SU-DHL-6 (cell line): ENCODE measurements at regions not wholly inside any gene's neighbourhood (a gene's known extent, or its start where the extent isn't known, plus 50 kb on each side); places are given as distances from the start of the nearest gene placed in this dataset.
"Not testable (repeated sequence)": the region's sequence is repeated elsewhere in the genome, so short reads cannot be mapped to it uniquely, and the experiment has no call there.

Experiments used
- H2AFZ ChIP-seq: fragments of 200-600 bp; sonication (generic); 2 replicates; pipeline ENCODE4 v1.6.1; 2014; ENCODE audit warnings: low read depth, mild to moderate bottlenecking, moderate library complexity, mixed read lengths, antibody characterized with exemption, low read length; ENCODE audit not compliant: severe bottlenecking
- H3F3A ChIP-seq: fragments of 200-600 bp; shearing (Covaris generic); 2 replicates; pipeline ENCODE4 v1.6.0; 2016; ENCODE audit warnings: antibody characterized with exemption, mild to moderate bottlenecking; ENCODE audit not compliant: insufficient read depth
- H3K27ac ChIP-seq: fragments of 200-600 bp; sonication (generic); 2 replicates; pipeline ENCODE4 v1.5.1; 2016; ENCODE audit warnings: low read depth, mild to moderate bottlenecking, low read length, moderate library complexity, mixed read lengths
- H3K27me3 ChIP-seq: fragments of 200-600 bp; sonication (generic), shearing (Covaris generic); 2 replicates; pipeline ENCODE4 v1.6.0; 2014; ENCODE audit warnings: mild to moderate bottlenecking, low read length
- H3K36me3 ChIP-seq: fragments of 200-600 bp; sonication (generic); 2 replicates; pipeline ENCODE4 v1.6.1; 2014; ENCODE audit warnings: mild to moderate bottlenecking, low read length, mixed read lengths
- H3K4me2 ChIP-seq: fragments of 300-600, 200-600 bp; shearing (Covaris generic), sonication (generic); 2 replicates; pipeline ENCODE4 v1.6.0; 2014; ENCODE audit warnings: low read length, low read depth, mild to moderate bottlenecking; ENCODE audit not compliant: poor library complexity, severe bottlenecking
- H3K4me3 ChIP-seq: fragments of 200-600 bp; sonication (generic); 2 replicates; pipeline ENCODE4 v1.5.1; 2014; ENCODE audit warnings: antibody characterized with exemption, low read length, mild to moderate bottlenecking, mixed read lengths; ENCODE audit not compliant: insufficient read depth, poor library complexity, severe bottlenecking
- H3K79me2 ChIP-seq: fragments of 200-600 bp; sonication (generic); 2 replicates; pipeline ENCODE4 v1.6.1; 2014; ENCODE audit warnings: mild to moderate bottlenecking, low read length, moderate library complexity; ENCODE audit not compliant: insufficient read depth
- H3K9ac ChIP-seq: fragments of 200-600 bp; sonication (generic); 2 replicates; pipeline ENCODE4 v1.7.0; 2014; ENCODE audit warnings: mild to moderate bottlenecking, low read length
- H3K9me2 ChIP-seq: fragments of 200-600 bp; sonication (generic); replicated peaks from 2 replicates; pipeline ENCODE4 v1.6.1; 2014; ENCODE audit warnings: low read length; ENCODE audit not compliant: insufficient read depth
- H3K9me3 ChIP-seq: fragments of 200-600 bp; sonication (generic); 2 replicates; pipeline ENCODE4 v1.6.1; 2014; ENCODE audit warnings: low read length, mixed read lengths; ENCODE audit not compliant: insufficient read depth
- H4K20me1 ChIP-seq: fragments of 200-600 bp; sonication (generic); 2 replicates; pipeline ENCODE4 v1.6.1; 2014; ENCODE audit warnings: low read depth, mild to moderate bottlenecking, antibody characterized with exemption, low read length, moderate library complexity, mixed read lengths
- EZH2phosphoT487 ChIP-seq: fragments of 200-600 bp; sonication (generic), shearing (Covaris generic); conservative IDR thresholded peaks from 2 replicates; pipeline ENCODE4 v1.6.1; 2018; ENCODE audit warnings: mild to moderate bottlenecking, antibody characterized with exemption, low read length, moderate library complexity, mixed read lengths
- TF ChIP-seq, protein P1 (sequence below): fragments of 200-600 bp; sonication (generic); IDR thresholded peaks from one replicate; pipeline ENCODE4 v1.5.1; 2017; ENCODE audit warnings: antibody characterized with exemption, mild to moderate bottlenecking, low read length, moderate library complexity; ENCODE audit not compliant: insufficient read depth, poor library complexity, severe bottlenecking

- TF ChIP-seq, protein P1, sequence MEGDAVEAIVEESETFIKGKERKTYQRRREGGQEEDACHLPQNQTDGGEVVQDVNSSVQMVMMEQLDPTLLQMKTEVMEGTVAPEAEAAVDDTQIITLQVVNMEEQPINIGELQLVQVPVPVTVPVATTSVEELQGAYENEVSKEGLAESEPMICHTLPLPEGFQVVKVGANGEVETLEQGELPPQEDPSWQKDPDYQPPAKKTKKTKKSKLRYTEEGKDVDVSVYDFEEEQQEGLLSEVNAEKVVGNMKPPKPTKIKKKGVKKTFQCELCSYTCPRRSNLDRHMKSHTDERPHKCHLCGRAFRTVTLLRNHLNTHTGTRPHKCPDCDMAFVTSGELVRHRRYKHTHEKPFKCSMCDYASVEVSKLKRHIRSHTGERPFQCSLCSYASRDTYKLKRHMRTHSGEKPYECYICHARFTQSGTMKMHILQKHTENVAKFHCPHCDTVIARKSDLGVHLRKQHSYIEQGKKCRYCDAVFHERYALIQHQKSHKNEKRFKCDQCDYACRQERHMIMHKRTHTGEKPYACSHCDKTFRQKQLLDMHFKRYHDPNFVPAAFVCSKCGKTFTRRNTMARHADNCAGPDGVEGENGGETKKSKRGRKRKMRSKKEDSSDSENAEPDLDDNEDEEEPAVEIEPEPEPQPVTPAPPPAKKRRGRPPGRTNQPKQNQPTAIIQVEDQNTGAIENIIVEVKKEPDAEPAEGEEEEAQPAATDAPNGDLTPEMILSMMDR, result no peak
- TF ChIP-seq EZH2phosphoT487, result no peak
- no peaks in the 10 kb centered on the region for H3K9me3 ChIP-seq
- no peaks in the 10 kb centered on the region for H3K9me2 ChIP-seq
- H2AFZ ChIP-seq, result no peak overlapping the region
- no peaks in the 10 kb centered on the region for H3K36me3 ChIP-seq
- no peak overlapping the region for H3K27ac ChIP-seq
- H3K9ac ChIP-seq, result no peak overlapping the region
- no peaks in the 10 kb centered on the region for H3K27me3 ChIP-seq
- no peak overlapping the region for H3K4me2 ChIP-seq
- H3K79me2 ChIP-seq, result no peaks in the 10 kb centered on the region
- no peak overlapping the region for H3K4me3 ChIP-seq
- no peaks in the 10 kb centered on the region for H3F3A ChIP-seq
- H4K20me1 ChIP-seq, result no peaks in the 10 kb centered on the region
Measured at GRCh38 chr6:27667016-27667656, 194.2 kb upstream of the ZNF184 start.

GRCh38 chr6:27662769-27663168 lies 189.9 kb upstream of the ZNF184 start:
- Histone ChIP-seq H4K20me1 (no peaks in the 10 kb centered on the region), H3K27ac (no peak overlapping the region), H3K27me3 (no peaks in the 10 kb centered on the region), H3K9me2 (no peaks in the 10 kb centered on the region), H3K9ac (no peak overlapping the region), H2AFZ (no peak overlapping the region), H3K4me2 (no peak overlapping the region), H3K36me3 (no peaks in the 10 kb centered on the region), H3K79me2 (no peaks in the 10 kb centered on the region), H3F3A (no peaks in the 10 kb centered on the region), H3K4me3 (no peak overlapping the region), H3K9me3 (no peaks in the 10 kb centered on the region)
- no peak for TF ChIP-seq EZH2phosphoT487
- TF ChIP-seq, protein P1, result no peak

DNA sequence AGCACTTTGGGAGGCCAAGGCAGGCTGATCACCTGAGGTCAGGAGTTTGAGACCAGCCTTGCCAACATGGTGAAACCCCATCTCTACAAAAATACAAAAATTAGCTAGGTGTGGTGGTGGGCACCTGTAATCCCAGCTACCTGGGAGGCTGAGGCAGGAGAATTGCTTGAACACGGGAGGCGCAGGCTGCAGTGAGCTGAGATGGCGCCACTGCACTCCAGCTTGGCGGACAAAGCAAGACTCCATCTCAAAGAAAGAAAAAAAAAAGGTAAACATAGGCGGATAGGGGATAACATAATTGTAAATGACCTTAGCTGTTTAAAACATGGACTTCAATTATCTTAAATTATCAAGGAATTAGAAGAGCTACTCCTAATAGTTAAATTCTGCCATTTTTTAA lies 189.3 kb upstream of the ZNF184 start:
- H3K27me3 ChIP-seq, H3K9me3 ChIP-seq, H3K9ac ChIP-seq, H3K9me2 ChIP-seq, H3K36me3 ChIP-seq, H3K4me3 ChIP-seq, H3F3A ChIP-seq, H3K79me2 ChIP-seq, H3K27ac ChIP-seq, H3K4me2 ChIP-seq, H2AFZ ChIP-seq, H4K20me1 ChIP-seq: not testable (repeated sequence)

GRCh38 chr6:27653143-27653825 lies 180.4 kb upstream of the ZNF184 start:
- not testable (repeated sequence) for H3K36me3 ChIP-seq, H3K4me2 ChIP-seq, H3K27ac ChIP-seq, H2AFZ ChIP-seq, H3K9me3 ChIP-seq, H3K79me2 ChIP-seq, H3K27me3 ChIP-seq, H4K20me1 ChIP-seq, H3K9ac ChIP-seq, H3K9me2 ChIP-seq, H3F3A ChIP-seq, H3K4me3 ChIP-seq
